Activated CD4-positive, alpha-beta T cell treated with anti-CD3 and anti-CD28 coated beads for 24 hours (primary cell): ENCODE measurements at regions not wholly inside any gene's neighbourhood (a gene's known extent, or its start where the extent isn't known, plus 50 kb on each side); places are given as distances from the start of the nearest gene placed in this dataset.
"Not testable (repeated sequence)": the region's sequence is repeated elsewhere in the genome, so short reads cannot be mapped to it uniquely, and the experiment has no call there.

Experiments used
- DNase-seq, 2 donors: peaks; one replicate each; pipeline ENCODE4 v3.0.0-alpha.2; 2020; ENCODE audit warnings: low read depth in 2 of 2

- no peak for DNase-seq
Observed at GRCh38 chr5:15338546-15338945, 161.4 kb upstream of the FBXL7 start.

GRCh38 chr5:15334551-15335266 lies 165.3 kb upstream of the FBXL7 start:
- no peak for DNase-seq

- no peak for DNase-seq
Observed at GRCh38 chr5:15333091-15333490, 166.9 kb upstream of the FBXL7 start.

- no peak for DNase-seq
Observed at GRCh38 chr5:15326932-15327331, 173.0 kb upstream of the FBXL7 start.

- DNase-seq, result no peak
Observed at GRCh38 chr5:15326471-15326870, 173.5 kb upstream of the FBXL7 start.

GRCh38 chr5:15322421-15322820 lies 177.6 kb upstream of the FBXL7 start:
- no peak for DNase-seq

- DNase-seq, result no peak
Observed at GRCh38 chr5:15321776-15322175, 178.2 kb upstream of the FBXL7 start.

- DNase-seq, result no peak
Observed at GRCh38 chr5:15320871-15321270, 179.1 kb upstream of the FBXL7 start.

- DNase-seq, result no peak
Observed at GRCh38 chr5:15304914-15305834, 194.8 kb upstream of the FBXL7 start.

- DNase-seq, result no peak
Observed at GRCh38 chr5:15304066-15304731, 195.8 kb upstream of the FBXL7 start.

- no peak for DNase-seq
Observed at GRCh38 chr5:15300141-15300540, 199.8 kb upstream of the FBXL7 start.

GRCh38 chr5:15290953-15291352 lies 209.0 kb upstream of the FBXL7 start:
- no peak for DNase-seq

- DNase-seq, result no peak
Observed at GRCh38 chr5:15286650-15287049, 213.3 kb upstream of the FBXL7 start.

GRCh38 chr5:15285901-15286583 lies 213.9 kb upstream of the FBXL7 start:
- no peak for DNase-seq

- DNase-seq, result no peak
Observed at GRCh38 chr5:15284706-15285105, 215.3 kb upstream of the FBXL7 start.

- no peak for DNase-seq
Observed at GRCh38 chr5:15283076-15283475, 216.9 kb upstream of the FBXL7 start.

- DNase-seq, result no peak
Observed at GRCh38 chr5:15282611-15283010, 217.4 kb upstream of the FBXL7 start.

GRCh38 chr5:15271596-15271995 lies 228.4 kb upstream of the FBXL7 start:
- not testable (repeated sequence) for DNase-seq

GRCh38 chr5:15267966-15268365 lies 232.0 kb upstream of the FBXL7 start:
- no peak for DNase-seq

GRCh38 chr5:15266841-15267240 lies 233.1 kb upstream of the FBXL7 start:
- no peak for DNase-seq

GRCh38 chr5:15266229-15266628 lies 233.8 kb upstream of the FBXL7 start:
- no peak for DNase-seq

- no peak for DNase-seq
Observed at GRCh38 chr5:15263942-15264341, 236.0 kb upstream of the FBXL7 start.
